NB4 (cell line): ENCODE measurements at regions not wholly inside any gene's neighbourhood (a gene's known extent, or its start where the extent isn't known, plus 50 kb on each side); places are given as distances from the start of the nearest gene placed in this dataset.

Experiments
- MYC ChIP-seq: IDR thresholded peaks from 2 replicates; pipeline ENCODE4 v1.6.1; 2011; ENCODE audit warnings: low read depth, low read length
- POLR2A ChIP-seq: IDR thresholded peaks from 2 replicates; pipeline ENCODE4 v1.6.1; 2011; ENCODE audit warnings: mild to moderate bottlenecking; ENCODE audit not compliant: insufficient read length; ENCODE audit errors: extremely low read depth
- TF ChIP-seq, protein P1 (sequence below): IDR thresholded peaks from one replicate; pipeline ENCODE4 v1.5.1; 2012; ENCODE audit warnings: low read depth, low read length
- TF ChIP-seq, protein P2 (sequence below): IDR thresholded peaks from 2 replicates; pipeline ENCODE4 v1.6.1; 2011; ENCODE audit warnings: low read depth, low read length

DNA sequence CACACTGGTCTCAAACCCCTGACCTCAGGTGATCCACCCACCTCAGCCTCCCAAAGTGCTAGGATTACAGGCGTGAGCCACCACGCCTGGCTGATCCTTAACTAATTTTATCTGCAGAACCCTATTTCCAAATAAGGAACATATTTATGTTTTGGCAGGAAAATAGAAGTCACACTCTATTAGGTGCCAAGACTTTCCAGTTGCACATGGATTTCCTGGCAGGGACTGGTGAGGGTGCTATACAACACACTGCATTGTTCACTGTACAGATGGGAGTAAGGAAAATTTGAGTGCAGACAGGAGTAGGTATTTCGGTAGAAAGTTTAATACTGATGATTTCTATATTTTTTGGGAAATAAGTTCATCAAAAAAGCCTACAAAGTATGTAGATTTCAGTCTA, 605.3 kb upstream of the B3GALT2 start:
- TF ChIP-seq, protein P1, sequence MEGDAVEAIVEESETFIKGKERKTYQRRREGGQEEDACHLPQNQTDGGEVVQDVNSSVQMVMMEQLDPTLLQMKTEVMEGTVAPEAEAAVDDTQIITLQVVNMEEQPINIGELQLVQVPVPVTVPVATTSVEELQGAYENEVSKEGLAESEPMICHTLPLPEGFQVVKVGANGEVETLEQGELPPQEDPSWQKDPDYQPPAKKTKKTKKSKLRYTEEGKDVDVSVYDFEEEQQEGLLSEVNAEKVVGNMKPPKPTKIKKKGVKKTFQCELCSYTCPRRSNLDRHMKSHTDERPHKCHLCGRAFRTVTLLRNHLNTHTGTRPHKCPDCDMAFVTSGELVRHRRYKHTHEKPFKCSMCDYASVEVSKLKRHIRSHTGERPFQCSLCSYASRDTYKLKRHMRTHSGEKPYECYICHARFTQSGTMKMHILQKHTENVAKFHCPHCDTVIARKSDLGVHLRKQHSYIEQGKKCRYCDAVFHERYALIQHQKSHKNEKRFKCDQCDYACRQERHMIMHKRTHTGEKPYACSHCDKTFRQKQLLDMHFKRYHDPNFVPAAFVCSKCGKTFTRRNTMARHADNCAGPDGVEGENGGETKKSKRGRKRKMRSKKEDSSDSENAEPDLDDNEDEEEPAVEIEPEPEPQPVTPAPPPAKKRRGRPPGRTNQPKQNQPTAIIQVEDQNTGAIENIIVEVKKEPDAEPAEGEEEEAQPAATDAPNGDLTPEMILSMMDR: no peak
- TF ChIP-seq POLR2A: no peak
- TF ChIP-seq MYC: no peak
- TF ChIP-seq, protein P2, sequence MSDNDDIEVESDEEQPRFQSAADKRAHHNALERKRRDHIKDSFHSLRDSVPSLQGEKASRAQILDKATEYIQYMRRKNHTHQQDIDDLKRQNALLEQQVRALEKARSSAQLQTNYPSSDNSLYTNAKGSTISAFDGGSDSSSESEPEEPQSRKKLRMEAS: no peak
